HG03097 (cell line): ENCODE measurements at regions not wholly inside any gene's neighbourhood (a gene's known extent, or its start where the extent isn't known, plus 50 kb on each side); places are given as distances from the start of the nearest gene placed in this dataset.

Source experiments
- ATAC-seq: cut with Tn5 transposase; IDR thresholded peaks from one replicate; pipeline ENCODE4 v1.9.1; 2021; ENCODE audit not compliant: unreplicated experiment, low FRiP score

DNA sequence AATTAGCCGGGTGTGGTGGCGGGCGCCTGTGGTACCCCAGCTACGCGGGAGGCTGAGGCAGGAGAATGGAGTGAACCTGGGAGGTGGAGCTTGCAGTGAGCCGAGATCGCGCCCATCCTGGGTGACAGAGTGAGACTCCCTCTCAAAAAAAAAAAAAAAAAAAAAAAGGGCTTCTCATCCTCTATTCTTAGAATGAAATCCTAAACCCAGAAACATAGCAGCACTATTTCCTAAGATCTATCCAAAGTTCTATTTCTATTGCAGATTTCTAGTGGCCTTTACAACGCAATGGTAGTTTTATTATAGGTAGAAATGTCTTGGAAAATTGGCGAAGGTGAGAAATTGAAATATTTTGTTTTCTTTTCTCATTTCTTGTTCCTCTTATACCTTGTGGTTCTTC lies 501.0 kb upstream of the SETBP1 start:
- ATAC-seq: no peak

DNA sequence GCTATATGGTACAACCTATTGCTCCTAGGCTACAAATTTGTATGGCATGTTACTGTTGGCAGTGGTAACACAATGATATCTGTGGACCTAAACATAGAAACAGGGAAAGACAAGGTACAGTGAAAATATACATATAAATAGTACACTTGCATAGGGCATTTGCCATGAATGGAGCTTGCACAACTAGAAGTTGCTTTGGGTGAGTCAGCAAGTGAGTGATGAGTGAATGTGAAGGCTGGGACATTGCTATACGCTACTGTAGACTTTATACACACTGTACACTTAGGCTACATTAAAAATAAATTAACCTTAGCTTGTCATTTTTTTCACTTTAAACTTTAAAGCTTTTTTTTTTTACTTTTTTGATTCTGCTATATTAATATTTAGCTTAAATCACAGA lies 500.0 kb upstream of the SETBP1 start:
- no peak for ATAC-seq

DNA sequence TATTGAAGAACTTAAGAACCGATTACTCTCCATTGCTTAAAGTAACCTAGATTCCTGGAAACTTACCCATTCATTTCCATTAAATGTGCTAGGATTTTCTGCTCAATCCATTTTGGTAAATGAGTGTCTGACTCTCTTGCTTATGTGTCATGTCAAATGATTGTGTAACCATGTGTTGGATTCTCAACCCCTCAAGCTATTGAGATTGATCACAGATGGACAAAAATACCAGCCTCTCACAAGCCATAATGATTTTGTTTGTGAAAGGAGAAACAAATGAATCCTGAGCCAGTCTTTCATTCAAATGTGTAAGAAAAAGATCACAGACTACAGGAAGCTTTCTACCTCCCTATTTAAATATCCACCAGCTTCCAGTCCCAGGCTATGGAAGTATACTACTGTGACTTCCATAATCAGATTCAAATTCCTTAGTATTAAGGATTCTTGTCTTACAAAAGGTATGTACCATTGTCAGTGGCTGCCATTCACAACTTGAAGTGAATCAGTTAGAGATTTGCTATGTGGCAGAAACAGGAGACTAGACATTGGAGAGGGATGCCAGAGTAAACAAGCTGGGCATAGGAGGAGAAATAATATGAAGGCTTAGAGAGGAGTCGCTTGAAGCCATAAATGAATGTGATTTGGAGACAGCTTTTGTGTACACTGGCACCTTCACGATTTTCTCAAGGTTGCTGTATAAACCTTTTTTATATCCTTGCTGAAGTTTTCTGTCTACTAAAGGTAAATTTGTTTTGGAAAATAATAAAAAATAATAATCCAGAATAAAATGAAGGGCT lies 498.5 kb upstream of the SETBP1 start:
- ATAC-seq: no peak

DNA sequence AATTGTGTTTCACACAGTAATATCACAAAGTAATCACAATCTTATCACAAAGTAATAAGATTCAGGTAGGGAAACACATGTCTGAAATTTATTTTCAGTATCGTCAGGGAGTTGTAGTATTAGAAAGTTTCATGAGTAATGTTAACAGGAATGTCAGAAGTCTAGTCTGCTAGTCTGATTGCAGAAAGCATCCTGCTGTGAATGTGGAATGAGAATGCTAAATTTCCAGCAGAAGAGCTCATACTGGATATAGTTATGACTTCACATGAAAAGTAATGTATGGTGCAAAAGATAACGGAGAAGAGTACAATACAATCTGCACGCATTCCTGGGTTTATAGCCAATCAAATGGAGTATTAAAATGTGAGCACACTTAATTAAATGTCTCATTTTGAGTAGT lies 494.7 kb upstream of the SETBP1 start:
- ATAC-seq: no peak

DNA sequence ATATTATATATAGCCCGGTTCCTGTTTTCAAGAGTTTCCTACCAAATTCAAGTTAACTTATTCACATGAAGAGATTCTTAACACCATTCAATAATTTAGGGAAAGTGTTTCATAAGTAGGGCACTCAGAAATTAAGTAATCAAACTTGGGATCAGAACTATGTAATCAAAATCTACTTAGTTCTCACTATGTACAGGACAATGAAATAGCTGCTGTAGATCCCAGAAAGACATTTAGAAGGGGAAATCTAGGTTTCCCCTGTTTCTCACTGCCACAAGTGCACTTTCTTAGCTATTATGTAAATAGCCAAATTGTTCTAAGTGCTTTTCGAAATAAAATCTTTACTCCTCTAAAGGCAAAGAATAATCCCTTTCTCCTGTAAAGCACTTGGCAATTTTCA lies 493.6 kb upstream of the SETBP1 start:
- ATAC-seq: no peak

DNA sequence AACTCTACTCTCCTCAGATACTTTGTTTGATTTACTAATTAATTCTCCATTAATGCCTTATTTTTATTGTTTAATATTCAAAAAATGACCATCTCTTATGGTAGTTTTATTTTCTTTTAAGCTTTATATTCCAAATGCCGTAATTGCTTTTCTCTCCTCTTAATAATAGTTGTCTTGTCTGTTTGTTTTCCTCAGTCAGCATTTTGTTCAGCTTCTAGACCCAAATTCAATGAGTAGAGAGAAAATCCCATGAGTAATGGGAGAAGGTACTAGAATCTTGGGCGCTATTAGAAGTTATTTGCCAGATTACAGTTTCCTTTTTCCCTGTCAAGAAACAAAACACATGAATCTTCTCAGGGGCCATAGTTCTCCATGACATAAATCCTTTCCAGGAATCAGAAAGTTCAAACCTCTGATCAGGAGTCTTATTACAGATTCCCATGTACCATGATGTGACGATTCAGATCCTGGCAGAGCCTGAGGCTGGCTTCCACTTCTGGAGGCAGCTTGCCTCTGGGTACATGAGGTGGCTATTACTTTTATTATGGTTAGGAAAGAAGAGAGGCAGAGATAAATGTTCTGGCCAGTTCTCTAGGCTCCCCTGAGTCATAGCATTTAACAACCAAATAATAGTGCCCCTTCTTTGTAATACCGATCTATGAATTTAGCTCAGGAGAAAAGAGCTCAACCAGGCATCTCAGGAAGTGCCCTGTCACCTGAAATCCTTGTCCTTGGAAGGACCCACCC lies 485.1 kb upstream of the SETBP1 start:
- ATAC-seq: no peak

DNA sequence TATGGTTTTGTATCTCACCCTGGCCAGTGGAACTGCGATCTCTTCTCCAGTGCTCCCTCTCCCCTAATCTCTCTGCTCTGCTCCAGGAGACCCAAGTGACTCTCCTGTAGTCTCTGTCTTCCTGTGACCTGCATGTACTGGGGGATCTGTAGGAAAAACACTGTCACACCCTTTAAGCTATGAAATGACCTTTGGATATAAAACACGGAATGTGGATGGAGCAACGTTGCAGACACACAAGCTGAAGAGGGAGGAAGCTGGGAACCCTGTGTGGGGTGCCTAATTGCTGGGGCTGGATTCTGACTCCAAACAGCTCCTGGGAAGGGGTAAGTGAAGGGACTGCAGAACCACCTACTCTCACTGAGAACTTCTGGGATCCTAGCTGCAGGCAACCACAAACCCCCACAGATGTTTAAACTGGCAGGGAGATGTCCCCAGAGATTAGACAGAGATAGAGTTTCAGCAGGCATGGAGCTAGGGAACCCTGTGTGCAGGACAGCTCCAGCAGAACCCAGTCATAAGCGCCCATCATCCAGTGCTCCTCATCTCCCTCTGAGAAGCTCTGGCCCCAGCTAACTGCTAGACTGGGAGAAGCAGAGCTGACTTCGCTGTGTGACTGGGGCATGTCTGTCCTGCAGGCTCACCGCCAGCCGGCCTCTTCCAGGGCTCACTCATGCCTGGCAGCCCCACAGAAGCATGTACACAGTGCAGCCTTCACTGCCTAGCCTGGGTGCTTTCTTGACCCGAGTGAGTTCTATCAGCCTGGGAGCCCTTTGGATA lies 482.7 kb upstream of the SETBP1 start:
- no peak for ATAC-seq

DNA sequence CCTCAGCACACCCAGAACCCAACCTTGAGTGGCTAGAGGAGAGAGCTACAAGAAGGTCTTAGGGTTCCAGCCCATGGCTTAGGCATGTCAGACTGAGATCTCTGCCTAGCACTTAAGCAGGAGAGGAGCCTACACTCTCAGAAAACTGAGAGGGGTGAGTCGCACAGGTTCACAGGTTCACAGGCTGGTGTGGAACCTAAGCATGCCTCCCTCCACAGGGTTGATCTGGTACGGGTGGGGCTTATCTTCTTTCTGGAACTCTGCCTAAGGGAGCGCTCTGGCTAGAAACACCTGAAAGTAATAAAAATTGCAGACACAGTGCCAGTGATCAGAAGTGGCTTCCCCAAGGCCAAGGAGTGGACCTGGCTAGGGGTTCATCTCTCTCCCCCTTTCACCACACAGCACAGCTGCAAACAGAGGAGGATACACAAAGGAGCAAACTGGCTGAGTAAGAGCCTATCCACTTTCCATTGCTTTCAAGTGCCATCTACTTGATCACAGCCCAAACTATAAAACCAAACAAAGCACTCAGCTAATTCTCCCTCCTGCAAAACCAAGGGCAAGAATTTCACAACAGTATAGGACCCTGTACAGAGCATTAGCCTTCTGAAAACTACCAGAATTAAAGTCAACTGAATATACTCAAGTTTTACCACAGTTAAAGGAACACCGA lies 481.9 kb upstream of the SETBP1 start:
- ATAC-seq: no peak

DNA sequence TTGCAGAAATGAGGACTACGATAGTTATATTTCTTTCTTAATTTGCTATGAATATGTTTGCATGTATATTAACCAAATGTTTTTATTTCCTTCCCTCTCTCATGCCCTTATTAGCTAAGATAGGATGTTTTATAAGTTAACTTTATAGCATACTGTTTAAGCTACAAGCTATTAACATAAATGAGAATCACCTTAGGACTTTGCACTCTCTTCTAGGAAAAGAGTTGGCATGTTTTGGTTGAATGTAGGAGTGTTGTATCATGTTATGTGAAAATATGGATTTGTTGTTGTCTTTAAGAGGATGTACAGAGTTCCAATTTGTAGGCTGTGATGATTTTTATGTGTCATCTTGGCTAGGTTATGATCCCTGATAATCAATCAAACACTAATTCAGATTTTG lies 467.4 kb upstream of the SETBP1 start:
- ATAC-seq: no peak

DNA sequence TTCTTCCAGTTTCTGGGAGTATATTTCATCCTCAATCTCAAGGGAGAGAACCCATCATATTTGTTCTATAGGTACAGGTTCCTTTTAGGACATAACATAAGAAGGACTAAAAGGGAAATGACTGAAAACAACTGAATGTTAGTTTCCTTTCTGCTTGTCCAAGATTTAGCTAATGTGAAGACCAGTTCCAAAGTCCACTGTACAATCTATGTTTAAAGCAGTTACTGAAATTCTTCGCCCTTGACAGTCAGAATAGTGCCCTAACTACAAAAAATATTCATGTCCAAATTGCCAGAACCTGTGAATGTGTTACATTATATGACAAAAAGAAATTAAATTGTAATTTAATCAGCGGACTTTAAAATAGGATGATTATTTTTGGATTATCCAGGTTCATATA lies 466.3 kb upstream of the SETBP1 start:
- ATAC-seq: no peak

DNA sequence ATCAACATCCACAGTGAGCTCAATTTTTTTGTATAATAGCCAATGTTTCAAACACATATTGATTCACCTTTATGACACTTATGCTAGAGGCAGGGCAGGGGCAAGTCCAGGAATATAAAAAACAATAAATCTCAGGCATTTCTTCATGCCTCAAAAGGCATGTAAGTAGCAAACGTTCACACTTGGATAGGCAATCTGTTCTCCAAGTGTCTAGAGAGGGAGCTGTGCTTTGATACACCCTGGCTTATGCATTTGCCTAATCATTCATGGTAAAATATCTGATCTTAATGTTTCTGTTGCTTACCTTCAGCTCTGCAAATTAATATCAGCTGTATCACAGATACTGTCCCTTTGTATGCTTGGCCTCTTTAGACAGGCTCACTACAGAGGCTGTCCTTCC lies 464.5 kb upstream of the SETBP1 start:
- ATAC-seq: no peak

DNA sequence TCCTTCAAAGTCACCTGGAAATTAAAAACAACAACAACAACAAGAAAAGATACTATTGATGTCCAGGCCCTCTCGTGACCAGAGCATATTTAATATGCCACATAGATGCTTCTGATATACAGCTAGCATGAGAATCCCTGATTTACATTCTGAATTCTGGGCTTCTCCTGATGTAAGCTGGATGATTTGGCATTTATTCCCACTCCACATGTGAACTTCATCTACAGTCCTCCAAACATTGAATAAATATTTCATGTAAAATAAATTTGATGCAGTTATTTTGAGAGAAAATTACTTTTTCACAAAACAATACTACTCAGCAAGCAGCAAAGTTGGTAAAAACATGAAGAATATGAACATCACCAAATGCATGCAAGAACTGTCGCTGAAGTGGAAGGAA lies 453.2 kb upstream of the SETBP1 start:
- no peak for ATAC-seq

DNA sequence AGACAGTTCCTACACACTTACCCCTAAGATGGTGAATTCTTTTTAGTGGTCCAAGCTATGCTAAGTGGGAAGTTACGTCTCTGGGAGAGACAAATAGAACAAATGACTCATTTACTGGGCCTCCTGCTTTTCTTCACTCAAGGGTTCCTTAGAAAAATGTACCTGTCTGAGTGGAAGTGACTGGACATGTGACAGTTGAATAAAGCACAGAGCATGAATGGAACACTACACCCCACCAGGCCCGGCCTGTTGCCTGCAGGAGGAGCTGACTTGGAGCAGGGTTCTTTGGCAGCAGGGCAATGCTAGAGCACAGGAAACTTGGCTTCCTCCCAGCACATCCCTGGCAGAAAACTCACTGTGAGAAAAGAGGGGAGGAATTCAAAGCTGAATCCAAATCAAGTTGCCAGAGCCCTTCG lies 451.0 kb upstream of the SETBP1 start:
- ATAC-seq: no peak

DNA sequence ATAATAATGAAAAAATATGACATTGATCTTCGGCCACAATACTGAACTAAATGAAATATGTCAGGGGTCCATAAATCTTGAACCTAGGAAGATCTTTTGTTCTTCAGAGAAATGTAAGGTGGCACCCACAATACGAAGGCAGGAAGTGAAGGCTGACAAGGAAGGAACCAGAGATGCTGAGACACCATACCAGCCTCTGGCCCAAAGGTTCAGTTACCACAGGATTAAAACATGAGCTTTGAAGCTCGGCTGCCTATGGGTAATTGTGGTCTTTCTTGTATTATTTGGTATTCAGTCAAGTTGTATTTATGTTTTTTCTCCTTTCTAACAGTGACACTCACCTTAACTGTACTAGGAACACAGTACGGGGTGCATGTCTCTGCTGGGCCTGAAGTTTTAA lies 448.8 kb upstream of the SETBP1 start:
- no peak for ATAC-seq

DNA sequence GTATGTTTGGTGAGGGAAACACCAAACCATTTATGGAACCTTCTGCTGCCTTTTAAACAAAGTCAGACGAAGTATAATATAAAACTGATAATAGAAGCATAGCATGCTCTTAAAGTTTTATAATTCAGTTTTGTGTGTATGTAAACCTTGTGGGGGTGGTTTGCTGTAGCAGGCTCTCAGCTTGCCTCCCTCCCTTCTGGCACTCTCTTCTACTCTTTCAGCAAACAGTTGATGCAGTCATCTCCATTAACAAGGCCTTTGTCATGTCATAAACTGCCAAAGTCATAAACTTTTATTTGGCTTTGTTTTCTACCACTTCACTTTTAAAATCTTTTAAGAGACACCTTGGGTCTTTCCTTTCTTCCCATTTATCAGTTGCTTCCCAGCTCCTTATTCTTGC lies 448.2 kb upstream of the SETBP1 start:
- ATAC-seq: no peak

DNA sequence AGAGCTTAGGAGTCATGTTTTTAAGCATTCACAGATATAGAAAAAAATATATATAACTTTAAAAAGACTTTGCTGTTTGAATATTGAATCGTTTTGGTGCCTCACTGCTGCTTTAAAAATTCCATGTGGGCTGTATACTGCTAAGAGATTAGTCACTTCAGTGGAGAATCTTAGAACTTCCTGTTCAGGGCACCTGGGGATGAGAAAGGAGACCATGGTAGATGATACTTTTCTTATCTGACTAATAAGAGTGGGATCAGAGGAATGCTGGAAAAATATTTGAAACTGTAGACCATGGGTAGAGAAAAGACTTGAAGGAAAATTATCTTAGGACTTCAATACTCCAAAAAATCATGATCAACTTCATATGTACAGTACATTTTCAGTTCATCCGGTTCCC lies 442.2 kb upstream of the SETBP1 start:
- ATAC-seq: no peak

DNA sequence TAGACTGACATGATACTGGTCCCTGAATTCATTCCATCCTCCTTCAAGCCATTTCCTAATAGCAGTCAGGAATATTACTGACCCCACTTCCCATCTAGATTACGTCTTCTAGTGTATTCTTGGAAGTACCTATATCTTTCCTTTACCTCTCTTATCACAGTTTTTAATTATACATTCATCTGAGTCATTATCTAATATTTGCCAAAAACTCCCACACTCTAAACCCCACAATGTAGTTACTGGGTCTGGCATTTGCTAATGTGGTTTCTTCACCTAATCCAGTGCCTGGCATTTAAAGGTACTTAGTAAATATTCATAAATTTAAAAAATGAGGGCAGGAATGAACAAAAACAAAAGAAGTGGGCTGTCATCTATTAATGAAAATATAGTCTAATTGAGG lies 441.8 kb upstream of the SETBP1 start:
- ATAC-seq: no peak

DNA sequence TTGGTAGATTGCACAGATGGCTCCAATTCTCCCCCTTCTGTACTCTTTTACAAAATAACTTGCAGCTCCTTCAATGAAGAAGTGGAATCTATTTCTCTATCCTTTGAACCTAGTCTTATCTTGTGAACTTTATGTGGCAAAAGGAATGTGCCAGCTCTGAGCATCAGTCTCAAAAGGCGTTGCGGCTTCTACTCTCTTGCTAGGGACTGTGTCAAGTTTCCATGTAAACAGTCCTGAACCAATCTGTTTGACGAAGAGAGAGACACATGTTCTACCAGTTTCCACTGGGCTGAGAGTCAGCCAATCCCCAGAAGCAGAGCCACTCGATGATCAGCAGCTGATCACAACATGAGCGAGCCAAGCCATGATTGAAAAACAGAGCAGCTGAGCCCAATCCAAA lies 439.7 kb upstream of the SETBP1 start:
- ATAC-seq: no peak

DNA sequence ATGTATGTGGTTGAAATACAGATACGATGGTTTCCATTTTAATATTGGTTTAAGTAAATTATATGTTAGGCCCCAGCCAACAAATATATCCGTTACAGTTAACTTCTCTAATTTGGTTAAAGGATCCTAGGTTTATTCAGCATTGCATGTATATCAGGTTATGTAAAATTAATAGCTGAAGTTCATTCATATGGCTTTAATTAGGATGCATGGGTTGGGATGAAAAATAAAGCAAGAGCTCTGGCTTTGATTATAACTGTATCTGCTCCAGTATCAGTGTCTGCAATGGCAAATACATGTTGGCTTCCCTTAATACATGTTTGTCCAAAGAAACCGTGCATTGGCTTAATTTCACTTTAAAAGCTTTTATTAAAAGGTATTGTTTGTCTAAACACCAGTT lies 435.7 kb upstream of the SETBP1 start:
- no peak for ATAC-seq

DNA sequence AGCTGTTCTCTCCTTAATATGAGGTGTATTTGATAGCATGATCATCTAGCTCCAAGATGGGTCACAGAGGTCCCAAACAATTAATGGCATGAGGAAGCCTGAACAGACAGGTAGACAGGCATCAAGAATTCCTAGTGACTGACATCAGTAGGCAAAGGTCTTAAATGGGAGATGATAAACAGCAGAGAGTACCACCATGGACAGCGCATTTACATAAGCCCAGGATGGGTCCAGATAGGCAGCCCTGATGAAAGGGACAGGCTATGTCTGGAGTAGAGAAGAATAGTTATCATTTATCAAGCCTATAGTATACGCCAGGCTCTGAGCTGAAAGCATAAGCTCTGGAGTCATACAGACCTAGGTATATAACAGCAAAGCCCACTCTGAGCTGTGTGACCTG lies 434.7 kb upstream of the SETBP1 start:
- no peak for ATAC-seq

DNA sequence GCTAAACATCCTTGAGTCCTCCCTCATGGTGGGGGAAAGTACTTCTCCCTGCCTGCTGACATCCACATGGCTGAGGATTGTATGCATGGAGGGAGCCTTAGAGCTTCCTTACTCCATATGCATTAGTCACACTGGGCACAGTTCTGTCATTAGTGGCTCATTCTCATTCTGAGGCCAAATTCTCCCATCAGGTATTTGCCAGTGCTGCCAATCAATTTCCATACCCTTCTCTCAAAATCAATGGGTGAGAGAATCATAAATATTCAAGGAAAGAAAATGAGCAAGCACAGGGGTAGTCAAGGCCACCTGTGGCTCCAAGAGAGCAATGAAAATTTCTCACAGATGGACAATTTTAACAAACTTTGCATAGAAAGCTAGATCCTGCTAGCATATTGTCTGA lies 422.6 kb upstream of the SETBP1 start:
- no peak for ATAC-seq
